ENCODE measurements at regions not wholly inside any gene's neighbourhood (a gene's known extent, or its start where the extent isn't known, plus 50 kb on each side); places are given as distances from the start of the nearest gene placed in this dataset.
"Not testable (repeated sequence)": the region's sequence is repeated elsewhere in the genome, so short reads cannot be mapped to it uniquely, and the experiment has no call there.

- intact Hi-C loops (cut with micrococcal nuclease) = no loop called here
- DNase-seq (no peak), ATAC-seq (ENCODE audit: low read depth) (no peak)
- H3K4me1 Mint-ChIP-seq = no peaks in the 10 kb centered on the region
- POLR2A ChIA-PET = no interaction called here
- CTCF ChIA-PET = no interaction called here
- H3K9me3 Mint-ChIP-seq = peaks cover 43% of the 10 kb centered on the region
- H3K27ac Mint-ChIP-seq = no peak overlapping the region
- no peak overlapping the region for H3K4me3 Mint-ChIP-seq
- TF ChIP-seq CTCF (IDR thresholded peaks at IDR 0.05) = no peak
- H3K36me3 Mint-ChIP-seq (ENCODE audit: low read depth) = no peaks in the 10 kb centered on the region
- H3K27me3 Mint-ChIP-seq = no peaks in the 10 kb centered on the region
These were observed 238.8 kb downstream of the TTC6 start for GRCh38 chr14:37834275-37834674.

- DNase-seq; H3K27me3 Mint-ChIP-seq; intact Hi-C loops (cut with micrococcal nuclease); CTCF ChIA-PET; POLR2A ChIA-PET; H3K36me3 Mint-ChIP-seq (ENCODE audit: low read depth); H3K4me1 Mint-ChIP-seq; H3K27ac Mint-ChIP-seq; H3K4me3 Mint-ChIP-seq; ATAC-seq (ENCODE audit: low read depth): not testable (repeated sequence)
- H3K9me3 Mint-ChIP-seq = peaks cover 25% of the 10 kb centered on the region
These were observed 243.3 kb downstream of the TTC6 start for GRCh38 chr14:37838778-37839177.

- H3K27ac Mint-ChIP-seq; ATAC-seq (ENCODE audit: low read depth); H3K36me3 Mint-ChIP-seq (ENCODE audit: low read depth); H3K4me1 Mint-ChIP-seq; CTCF ChIA-PET; H3K4me3 Mint-ChIP-seq; POLR2A ChIA-PET; intact Hi-C loops (cut with micrococcal nuclease); DNase-seq; H3K9me3 Mint-ChIP-seq; H3K27me3 Mint-ChIP-seq: not testable (repeated sequence)
These were observed 245.6 kb downstream of the TTC6 start for GRCh38 chr14:37841039-37841438.

- H3K27me3 Mint-ChIP-seq = no peaks in the 10 kb centered on the region
- peaks cover 3% of the 10 kb centered on the region for H3K9me3 Mint-ChIP-seq
- intact Hi-C loops (cut with micrococcal nuclease) = no loop called here
These were observed 246.7 kb downstream of the TTC6 start for GRCh38 chr14:37842106-37842505.

GRCh38 chr14:37843954-37844607, 248.7 kb downstream of the TTC6 start:
- Mint-ChIP-seq H3K27me3 (no peaks in the 10 kb centered on the region), H3K4me1 (no peaks in the 10 kb centered on the region), H3K27ac (no peak overlapping the region), H3K9me3 (no peaks in the 10 kb centered on the region), H3K4me3 (no peak overlapping the region), H3K36me3 (ENCODE audit: low read depth) (no peaks in the 10 kb centered on the region)
- intact Hi-C loops (cut with micrococcal nuclease) = no loop called here
- ChIA-PET CTCF (no interaction called here), POLR2A (no interaction called here)
- ATAC-seq (ENCODE audit: low read depth) (no peak), DNase-seq (no peak)
- no peak for TF ChIP-seq CTCF (IDR thresholded peaks at IDR 0.05)

More at GRCh38 chr14:37842106-37842505, 246.7 kb downstream of the TTC6 start:
- ChIA-PET CTCF (no interaction called here), POLR2A (no interaction called here)
- no peak overlapping the region for H3K4me3 Mint-ChIP-seq
- ATAC-seq (ENCODE audit: low read depth) = no peak
- DNase-seq = no peak
- H3K4me1 Mint-ChIP-seq = no peaks in the 10 kb centered on the region
- H3K36me3 Mint-ChIP-seq (ENCODE audit: low read depth) = no peaks in the 10 kb centered on the region
- TF ChIP-seq CTCF (IDR thresholded peaks at IDR 0.05) = no peak
- H3K27ac Mint-ChIP-seq = no peak overlapping the region

GRCh38 chr14:37844614-37845013, 249.2 kb downstream of the TTC6 start:
- ChIA-PET CTCF (no interaction called here), POLR2A (no interaction called here)
- intact Hi-C loops (cut with micrococcal nuclease) = no loop called here
- Mint-ChIP-seq H3K27ac (no peak overlapping the region), H3K27me3 (no peaks in the 10 kb centered on the region), H3K4me1 (no peaks in the 10 kb centered on the region), H3K4me3 (no peak overlapping the region), H3K9me3 (no peaks in the 10 kb centered on the region), H3K36me3 (ENCODE audit: low read depth) (no peaks in the 10 kb centered on the region)
- DNase-seq = no peak
- no peak for TF ChIP-seq CTCF (IDR thresholded peaks at IDR 0.05)
- no peak for ATAC-seq (ENCODE audit: low read depth)
